WTC11 (cell line): ENCODE measurements at regions not wholly inside any gene's neighbourhood (a gene's known extent, or its start where the extent isn't known, plus 50 kb on each side); places are given as distances from the start of the nearest gene placed in this dataset.
"Not testable (repeated sequence)": the region's sequence is repeated elsewhere in the genome, so short reads cannot be mapped to it uniquely, and the experiment has no call there.

ENCODE experiments used
- ATAC-seq: fragments of 200-7000 bp; cut with Tn5 transposase; 2 replicates; pipeline ENCODE4 v1.10.0; 2021; ENCODE audit warnings: mild to moderate bottlenecking, moderate library complexity
- CTCF ChIA-PET: fragments of 300-600 bp; sonication (Branson Sonifier 250); formaldehyde crosslinking; loops from one replicate; lab custom pipeline; 2021; ENCODE audit warnings: antibody characterized with exemption; lab: Charles Lee
- POLR2A ChIA-PET: fragments of 350-600 bp; sonication (Branson Sonifier 250); formaldehyde crosslinking; loops from one replicate; lab custom pipeline; 2021; ENCODE audit warnings: antibody characterized with exemption; lab: Charles Lee
- DNase-seq: peaks from one replicate; pipeline ENCODE4 v3.0.0; 2021; ENCODE audit warnings: low spot score
- H3K27ac Mint-ChIP-seq: 2 replicates; pipeline ENCODE4 v1.8.0; 2021; ENCODE audit warnings: mixed read lengths
- H3K27me3 Mint-ChIP-seq: 2 replicates; pipeline ENCODE4 v1.8.0; 2021; ENCODE audit warnings: low read depth, mild to moderate bottlenecking, moderate library complexity, mixed read lengths
- H3K36me3 Mint-ChIP-seq: 2 replicates; pipeline ENCODE4 v1.8.0; 2021; ENCODE audit warnings: mixed read lengths
- H3K4me1 Mint-ChIP-seq: 2 replicates; pipeline ENCODE4 v1.8.0; 2022; ENCODE audit warnings: mixed read lengths
- H3K4me3 Mint-ChIP-seq: 2 replicates; pipeline ENCODE4 v1.8.0; 2021; ENCODE audit warnings: mild to moderate bottlenecking, moderate library complexity, mixed read lengths
- H3K9me3 Mint-ChIP-seq: 2 replicates; pipeline ENCODE4 v1.8.0; 2021; ENCODE audit warnings: mixed read lengths
- EMX1 ChIP-seq: fragments of 250-450 bp; sonication (Bioruptor Pico); IDR thresholded peaks from 2 replicates; pipeline ENCODE4 v1.8.0; 2021; ENCODE audit warnings: mild to moderate bottlenecking
- GTF2I ChIP-seq: fragments of 250-450 bp; sonication (Bioruptor Pico); conservative IDR thresholded peaks from 2 replicates; pipeline ENCODE4 v1.4.0; 2021; ENCODE audit warnings: mild to moderate bottlenecking
- JAZF1 ChIP-seq: fragments of 250-450 bp; sonication (Bioruptor Pico); IDR thresholded peaks from 2 replicates; pipeline ENCODE4 v1.9.0; 2021; ENCODE audit warnings: moderate library complexity, mild to moderate bottlenecking, inconsistent platforms
- MXD4 ChIP-seq: fragments of 250-450 bp; sonication (Bioruptor Pico); IDR thresholded peaks from 2 replicates; pipeline ENCODE4 v1.8.0; 2021; ENCODE audit warnings: mild to moderate bottlenecking, moderate library complexity, borderline replicate concordance
- NFE2L1 ChIP-seq: sonication (generic); formaldehyde crosslinking; IDR thresholded peaks from 2 replicates; pipeline ENCODE4 v1.8.1; 2023; ENCODE audit warnings: missing genetic modification reagents
- NFYB ChIP-seq: sonication (generic); formaldehyde crosslinking; conservative IDR thresholded peaks from 2 replicates; pipeline ENCODE4 v1.8.0; 2022; ENCODE audit warnings: low read depth, missing genetic modification reagents
- SMAD4 ChIP-seq: sonication (generic); formaldehyde crosslinking; IDR thresholded peaks from 2 replicates; pipeline ENCODE4 v1.8.0; 2022; ENCODE audit warnings: mild to moderate bottlenecking, missing genetic modification reagents
- SP1 ChIP-seq: sonication (generic); formaldehyde crosslinking; conservative IDR thresholded peaks from 2 replicates; pipeline ENCODE4 v1.8.1; 2022; ENCODE audit warnings: missing genetic modification reagents
- ZNF121 ChIP-seq: sonication (generic); formaldehyde crosslinking; IDR thresholded peaks from 2 replicates; pipeline ENCODE4 v1.8.0; 2023; ENCODE audit warnings: missing genetic modification reagents
- ZNF317 ChIP-seq: sonication (generic); formaldehyde crosslinking; IDR thresholded peaks from 2 replicates; pipeline ENCODE4 v1.8.1; 2023; ENCODE audit warnings: low read depth, mild to moderate bottlenecking, moderate library complexity, missing genetic modification reagents, borderline replicate concordance
- ZNF671 ChIP-seq: fragments of 250-450 bp; sonication (Bioruptor Pico); IDR thresholded peaks from 2 replicates; pipeline ENCODE4 v1.8.0; 2021; ENCODE audit warnings: mild to moderate bottlenecking
- TF ChIP-seq, protein P1 (sequence below): sonication (generic); formaldehyde crosslinking; IDR thresholded peaks from 2 replicates; pipeline ENCODE4 v1.8.0; 2022; ENCODE audit warnings: mild to moderate bottlenecking, missing genetic modification reagents
- TF ChIP-seq, protein P2 (sequence below): sonication (generic); formaldehyde crosslinking; IDR thresholded peaks from 2 replicates; pipeline ENCODE4 v1.8.1; 2023; ENCODE audit warnings: mild to moderate bottlenecking, missing genetic modification reagents
- TF ChIP-seq, protein P3 (sequence below): sonication (generic); formaldehyde crosslinking; IDR thresholded peaks from 2 replicates; pipeline ENCODE4 v1.8.1; 2022; ENCODE audit warnings: mild to moderate bottlenecking, moderate library complexity, missing genetic modification reagents
- TF ChIP-seq, protein P4 (sequence below): sonication (generic); formaldehyde crosslinking; IDR thresholded peaks from 2 replicates; pipeline ENCODE4 v1.8.1; 2022; ENCODE audit warnings: missing genetic modification reagents, borderline replicate concordance
- TF ChIP-seq, protein P5 (sequence below): sonication (generic); formaldehyde crosslinking; IDR thresholded peaks from 2 replicates; pipeline ENCODE4 v1.8.1; 2023; ENCODE audit warnings: mild to moderate bottlenecking, missing genetic modification reagents, borderline replicate concordance
- TF ChIP-seq, protein P6 (sequence below): fragments of 250-450 bp; sonication (Bioruptor Pico); IDR thresholded peaks from 2 replicates; pipeline ENCODE4 v1.8.0; 2021; ENCODE audit warnings: mild to moderate bottlenecking

DNA sequence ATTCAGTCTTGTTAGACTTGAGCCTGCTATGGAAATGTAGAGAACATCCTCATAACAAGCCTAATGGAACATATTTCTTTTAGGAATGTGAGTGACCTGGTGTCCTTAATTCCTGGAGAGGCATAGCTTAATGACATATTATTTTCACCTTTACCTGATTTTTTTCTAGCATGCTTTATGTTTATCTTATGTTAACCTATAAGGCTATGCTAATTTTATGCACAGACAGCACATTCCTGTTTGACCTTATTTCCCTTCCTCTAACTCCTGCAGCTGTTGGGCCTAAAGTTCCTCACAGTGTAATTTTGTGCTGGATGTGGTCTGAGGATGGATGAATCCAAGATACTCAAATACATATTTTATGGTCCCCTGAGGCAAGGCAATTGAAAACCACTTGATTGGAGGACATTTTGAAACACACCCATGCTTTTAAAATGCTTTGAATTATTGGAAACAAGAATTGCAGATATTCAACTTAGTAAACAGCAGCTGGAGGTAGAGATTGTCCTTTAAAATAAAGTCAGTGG is 111.5 kb downstream of the LARP7 start:
- no peak for ATAC-seq
- Mint-ChIP-seq H3K36me3 (peaks cover 8% of the 10 kb centered on the region), H3K9me3 (no peaks in the 10 kb centered on the region), H3K4me1 (peaks cover 78% of the 10 kb centered on the region), H3K27me3 (no peaks in the 10 kb centered on the region), H3K4me3 (no peak overlapping the region), H3K27ac (peak overlapping the region; percentile 99)
- DNase-seq: no peak
- ChIA-PET POLR2A (interaction anchor here (0.6 to 1.5 kb wide), 3 partner anchors 10 to 41 kb away, joined by 3 to 6 read pairs (median 4); no protein-coding TSS in a partner anchor), CTCF (interaction anchor here (1.0 to 7.2 kb wide), 3 partner anchors 11 to 17 kb away, joined by 4 to 51 read pairs (median 15); no protein-coding TSS in a partner anchor)
- TF ChIP-seq MXD4 (CRISPR knock-in tag) (no peak), NFYB (no peak)

DNA sequence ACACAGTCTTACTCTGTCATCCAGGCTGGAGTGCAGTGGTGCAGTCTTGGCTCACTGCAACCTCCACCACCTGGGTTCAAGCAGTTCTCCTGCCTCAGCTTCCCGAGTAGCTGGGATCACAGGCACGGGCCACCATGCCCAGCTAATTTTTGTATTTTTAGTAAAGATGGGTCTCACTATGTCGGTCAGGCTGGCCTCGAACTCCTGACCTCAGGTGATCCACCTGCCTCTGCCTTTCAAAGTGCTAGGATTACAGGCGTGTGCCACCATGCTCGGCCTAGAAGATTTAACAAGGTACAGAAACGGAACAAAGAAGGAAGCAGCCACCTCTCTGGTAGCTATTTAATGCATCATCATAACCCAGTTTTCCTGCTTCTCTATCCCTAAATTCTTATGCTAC is 113.8 kb downstream of the LARP7 start:
- H3K36me3 Mint-ChIP-seq: peaks cover 11% of the 10 kb centered on the region
- not testable (repeated sequence) for ATAC-seq, DNase-seq, H3K4me3 Mint-ChIP-seq, H3K27me3 Mint-ChIP-seq, H3K9me3 Mint-ChIP-seq
- peak overlapping the region; percentile 99 for H3K27ac Mint-ChIP-seq
- peaks cover 85% of the 10 kb centered on the region for H3K4me1 Mint-ChIP-seq
- ChIA-PET POLR2A (interaction anchor here (1.0 to 2.2 kb wide), 5 partner anchors 9 to 104 kb away, joined by 3 to 50 read pairs (median 10); no protein-coding TSS in a partner anchor), CTCF (interaction anchor here (0.8 to 7.2 kb wide), 8 partner anchors 9 to 105 kb away, joined by 3 to 51 read pairs (median 6); no protein-coding TSS in a partner anchor)
- peak; percentile 77; the same call in 1 of the 2 replicates for TF ChIP-seq ZNF121 (CRISPR knock-in tag)

DNA sequence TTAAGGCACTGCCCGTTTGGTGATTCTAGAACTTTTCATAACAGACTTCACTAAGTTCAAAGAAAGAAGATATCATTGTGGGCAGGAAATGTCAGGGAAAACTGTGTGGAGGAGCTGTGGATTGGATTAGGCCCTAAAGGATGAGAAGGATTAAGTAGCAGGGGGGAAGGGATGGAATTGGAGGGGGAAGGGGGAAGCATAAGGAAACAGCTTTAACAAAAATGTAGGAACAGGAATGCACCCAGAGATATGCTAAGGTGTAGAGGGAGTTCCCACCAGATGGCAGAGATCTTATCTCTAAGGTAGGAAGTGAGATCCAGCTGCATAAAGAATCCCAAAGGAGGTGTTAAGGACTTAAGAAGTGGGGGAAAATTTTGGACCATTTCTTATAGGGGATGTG is 114.5 kb downstream of the LARP7 start:
- ATAC-seq (peak; percentile 82), DNase-seq (no peak)
- H3K36me3 Mint-ChIP-seq: peaks cover 11% of the 10 kb centered on the region
- ChIA-PET CTCF (interaction anchor here (0.8 to 7.2 kb wide), 8 partner anchors 9 to 106 kb away, joined by 3 to 51 read pairs (median 6); no protein-coding TSS in a partner anchor), POLR2A (interaction anchor here (0.9 to 2.2 kb wide), 9 partner anchors 8 to 105 kb away, joined by 3 to 50 read pairs (median 6); no protein-coding TSS in a partner anchor)
- H3K27me3 Mint-ChIP-seq: no peaks in the 10 kb centered on the region
- H3K27ac Mint-ChIP-seq: peak overlapping the region; percentile 99
- no peak overlapping the region for H3K4me3 Mint-ChIP-seq
- peaks cover 82% of the 10 kb centered on the region for H3K4me1 Mint-ChIP-seq
- H3K9me3 Mint-ChIP-seq: no peaks in the 10 kb centered on the region
- no peak for TF ChIP-seq SMAD4 (CRISPR knock-in tag)
- TF ChIP-seq JAZF1: no peak
- TF ChIP-seq EMX1: no peak
- TF ChIP-seq GTF2I: no peak
- TF ChIP-seq SP1: peak; percentile 28; the same call in 1 of the 2 replicates
- TF ChIP-seq, protein P1, sequence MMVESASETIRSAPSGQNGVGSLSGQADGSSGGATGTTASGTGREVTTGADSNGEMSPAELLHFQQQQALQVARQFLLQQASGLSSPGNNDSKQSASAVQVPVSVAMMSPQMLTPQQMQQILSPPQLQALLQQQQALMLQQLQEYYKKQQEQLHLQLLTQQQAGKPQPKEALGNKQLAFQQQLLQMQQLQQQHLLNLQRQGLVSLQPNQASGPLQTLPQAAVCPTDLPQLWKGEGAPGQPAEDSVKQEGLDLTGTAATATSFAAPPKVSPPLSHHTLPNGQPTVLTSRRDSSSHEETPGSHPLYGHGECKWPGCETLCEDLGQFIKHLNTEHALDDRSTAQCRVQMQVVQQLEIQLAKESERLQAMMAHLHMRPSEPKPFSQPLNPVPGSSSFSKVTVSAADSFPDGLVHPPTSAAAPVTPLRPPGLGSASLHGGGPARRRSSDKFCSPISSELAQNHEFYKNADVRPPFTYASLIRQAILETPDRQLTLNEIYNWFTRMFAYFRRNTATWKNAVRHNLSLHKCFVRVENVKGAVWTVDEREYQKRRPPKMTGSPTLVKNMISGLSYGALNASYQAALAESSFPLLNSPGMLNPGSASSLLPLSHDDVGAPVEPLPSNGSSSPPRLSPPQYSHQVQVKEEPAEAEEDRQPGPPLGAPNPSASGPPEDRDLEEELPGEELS (CRISPR knock-in tag): no peak
- TF ChIP-seq, protein P2, sequence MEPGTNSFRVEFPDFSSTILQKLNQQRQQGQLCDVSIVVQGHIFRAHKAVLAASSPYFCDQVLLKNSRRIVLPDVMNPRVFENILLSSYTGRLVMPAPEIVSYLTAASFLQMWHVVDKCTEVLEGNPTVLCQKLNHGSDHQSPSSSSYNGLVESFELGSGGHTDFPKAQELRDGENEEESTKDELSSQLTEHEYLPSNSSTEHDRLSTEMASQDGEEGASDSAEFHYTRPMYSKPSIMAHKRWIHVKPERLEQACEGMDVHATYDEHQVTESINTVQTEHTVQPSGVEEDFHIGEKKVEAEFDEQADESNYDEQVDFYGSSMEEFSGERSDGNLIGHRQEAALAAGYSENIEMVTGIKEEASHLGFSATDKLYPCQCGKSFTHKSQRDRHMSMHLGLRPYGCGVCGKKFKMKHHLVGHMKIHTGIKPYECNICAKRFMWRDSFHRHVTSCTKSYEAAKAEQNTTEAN (CRISPR knock-in tag): 0 out of 2 replicates have a peak, but pooled peaks have one; percentile 25
- TF ChIP-seq, protein P3, sequence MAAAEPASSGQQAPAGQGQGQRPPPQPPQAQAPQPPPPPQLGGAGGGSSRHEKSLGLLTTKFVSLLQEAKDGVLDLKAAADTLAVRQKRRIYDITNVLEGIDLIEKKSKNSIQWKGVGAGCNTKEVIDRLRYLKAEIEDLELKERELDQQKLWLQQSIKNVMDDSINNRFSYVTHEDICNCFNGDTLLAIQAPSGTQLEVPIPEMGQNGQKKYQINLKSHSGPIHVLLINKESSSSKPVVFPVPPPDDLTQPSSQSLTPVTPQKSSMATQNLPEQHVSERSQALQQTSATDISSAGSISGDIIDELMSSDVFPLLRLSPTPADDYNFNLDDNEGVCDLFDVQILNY (CRISPR knock-in tag): no peak
- TF ChIP-seq, protein P4, sequence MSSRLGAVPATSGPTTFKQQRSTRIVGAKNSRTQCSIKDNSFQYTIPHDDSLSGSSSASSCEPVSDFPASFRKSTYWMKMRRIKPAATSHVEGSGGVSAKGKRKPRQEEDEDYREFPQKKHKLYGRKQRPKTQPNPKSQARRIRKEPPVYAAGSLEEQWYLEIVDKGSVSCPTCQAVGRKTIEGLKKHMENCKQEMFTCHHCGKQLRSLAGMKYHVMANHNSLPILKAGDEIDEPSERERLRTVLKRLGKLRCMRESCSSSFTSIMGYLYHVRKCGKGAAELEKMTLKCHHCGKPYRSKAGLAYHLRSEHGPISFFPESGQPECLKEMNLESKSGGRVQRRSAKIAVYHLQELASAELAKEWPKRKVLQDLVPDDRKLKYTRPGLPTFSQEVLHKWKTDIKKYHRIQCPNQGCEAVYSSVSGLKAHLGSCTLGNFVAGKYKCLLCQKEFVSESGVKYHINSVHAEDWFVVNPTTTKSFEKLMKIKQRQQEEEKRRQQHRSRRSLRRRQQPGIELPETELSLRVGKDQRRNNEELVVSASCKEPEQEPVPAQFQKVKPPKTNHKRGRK (CRISPR knock-in tag): no peak
- no peak for TF ChIP-seq ZNF671
- TF ChIP-seq, protein P5, sequence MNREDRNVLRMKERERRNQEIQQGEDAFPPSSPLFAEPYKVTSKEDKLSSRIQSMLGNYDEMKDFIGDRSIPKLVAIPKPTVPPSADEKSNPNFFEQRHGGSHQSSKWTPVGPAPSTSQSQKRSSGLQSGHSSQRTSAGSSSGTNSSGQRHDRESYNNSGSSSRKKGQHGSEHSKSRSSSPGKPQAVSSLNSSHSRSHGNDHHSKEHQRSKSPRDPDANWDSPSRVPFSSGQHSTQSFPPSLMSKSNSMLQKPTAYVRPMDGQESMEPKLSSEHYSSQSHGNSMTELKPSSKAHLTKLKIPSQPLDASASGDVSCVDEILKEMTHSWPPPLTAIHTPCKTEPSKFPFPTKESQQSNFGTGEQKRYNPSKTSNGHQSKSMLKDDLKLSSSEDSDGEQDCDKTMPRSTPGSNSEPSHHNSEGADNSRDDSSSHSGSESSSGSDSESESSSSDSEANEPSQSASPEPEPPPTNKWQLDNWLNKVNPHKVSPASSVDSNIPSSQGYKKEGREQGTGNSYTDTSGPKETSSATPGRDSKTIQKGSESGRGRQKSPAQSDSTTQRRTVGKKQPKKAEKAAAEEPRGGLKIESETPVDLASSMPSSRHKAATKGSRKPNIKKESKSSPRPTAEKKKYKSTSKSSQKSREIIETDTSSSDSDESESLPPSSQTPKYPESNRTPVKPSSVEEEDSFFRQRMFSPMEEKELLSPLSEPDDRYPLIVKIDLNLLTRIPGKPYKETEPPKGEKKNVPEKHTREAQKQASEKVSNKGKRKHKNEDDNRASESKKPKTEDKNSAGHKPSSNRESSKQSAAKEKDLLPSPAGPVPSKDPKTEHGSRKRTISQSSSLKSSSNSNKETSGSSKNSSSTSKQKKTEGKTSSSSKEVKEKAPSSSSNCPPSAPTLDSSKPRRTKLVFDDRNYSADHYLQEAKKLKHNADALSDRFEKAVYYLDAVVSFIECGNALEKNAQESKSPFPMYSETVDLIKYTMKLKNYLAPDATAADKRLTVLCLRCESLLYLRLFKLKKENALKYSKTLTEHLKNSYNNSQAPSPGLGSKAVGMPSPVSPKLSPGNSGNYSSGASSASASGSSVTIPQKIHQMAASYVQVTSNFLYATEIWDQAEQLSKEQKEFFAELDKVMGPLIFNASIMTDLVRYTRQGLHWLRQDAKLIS (CRISPR knock-in tag): peak; percentile 82; the same call in 1 of the 2 replicates
- TF ChIP-seq ZNF317: no peak
- TF ChIP-seq NFE2L1 (CRISPR knock-in tag): 0 out of 2 replicates have a peak, but pooled peaks have one; percentile 44
- TF ChIP-seq, protein P6, sequence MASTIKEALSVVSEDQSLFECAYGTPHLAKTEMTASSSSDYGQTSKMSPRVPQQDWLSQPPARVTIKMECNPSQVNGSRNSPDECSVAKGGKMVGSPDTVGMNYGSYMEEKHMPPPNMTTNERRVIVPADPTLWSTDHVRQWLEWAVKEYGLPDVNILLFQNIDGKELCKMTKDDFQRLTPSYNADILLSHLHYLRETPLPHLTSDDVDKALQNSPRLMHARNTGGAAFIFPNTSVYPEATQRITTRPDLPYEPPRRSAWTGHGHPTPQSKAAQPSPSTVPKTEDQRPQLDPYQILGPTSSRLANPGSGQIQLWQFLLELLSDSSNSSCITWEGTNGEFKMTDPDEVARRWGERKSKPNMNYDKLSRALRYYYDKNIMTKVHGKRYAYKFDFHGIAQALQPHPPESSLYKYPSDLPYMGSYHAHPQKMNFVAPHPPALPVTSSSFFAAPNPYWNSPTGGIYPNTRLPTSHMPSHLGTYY (CRISPR knock-in tag): no peak
